Nephron (organoid): ENCODE measurements at regions not wholly inside any gene's neighbourhood (a gene's known extent, or its start where the extent isn't known, plus 50 kb on each side); places are given as distances from the start of the nearest gene placed in this dataset.
"Not testable (repeated sequence)": the region's sequence is repeated elsewhere in the genome, so short reads cannot be mapped to it uniquely, and the experiment has no call there.

Experiments
- H3K27ac Mint-ChIP-seq, 3 experiments: 2 replicates each; pipeline ENCODE4 v1.8.0; 2020; ENCODE audit warnings: mixed read lengths in 3 of 3, mild to moderate bottlenecking in 2 of 3, moderate library complexity in 1 of 3
- H3K27me3 Mint-ChIP-seq: 2 replicates; pipeline ENCODE4 v1.8.0; 2021; ENCODE audit warnings: low read depth, mild to moderate bottlenecking, moderate library complexity, mixed read lengths
- H3K36me3 Mint-ChIP-seq: 2 replicates; pipeline ENCODE4 v1.8.0; 2020; ENCODE audit warnings: low read depth, mixed read lengths
- H3K4me1 Mint-ChIP-seq: 2 replicates; pipeline ENCODE4 v1.8.0; 2020; ENCODE audit warnings: mixed read lengths
- H3K4me3 Mint-ChIP-seq, 3 experiments: 2 replicates each; pipeline ENCODE4 v1.8.0; 2020; ENCODE audit warnings: mild to moderate bottlenecking in 3 of 3, mixed read lengths in 3 of 3, moderate library complexity in 2 of 3
- H3K9me3 Mint-ChIP-seq: 2 replicates; pipeline ENCODE4 v1.8.0; 2020; ENCODE audit warnings: mixed read lengths
- CTCF ChIP-seq, 3 experiments: fragments of 200-600 bp; sonication (generic); IDR thresholded peaks; one replicate each; pipeline ENCODE4 v1.5.0; 2021; ENCODE audit warnings: antibody characterized with exemption in 3 of 3; ENCODE audit not compliant: unreplicated experiment in 3 of 3

DNA sequence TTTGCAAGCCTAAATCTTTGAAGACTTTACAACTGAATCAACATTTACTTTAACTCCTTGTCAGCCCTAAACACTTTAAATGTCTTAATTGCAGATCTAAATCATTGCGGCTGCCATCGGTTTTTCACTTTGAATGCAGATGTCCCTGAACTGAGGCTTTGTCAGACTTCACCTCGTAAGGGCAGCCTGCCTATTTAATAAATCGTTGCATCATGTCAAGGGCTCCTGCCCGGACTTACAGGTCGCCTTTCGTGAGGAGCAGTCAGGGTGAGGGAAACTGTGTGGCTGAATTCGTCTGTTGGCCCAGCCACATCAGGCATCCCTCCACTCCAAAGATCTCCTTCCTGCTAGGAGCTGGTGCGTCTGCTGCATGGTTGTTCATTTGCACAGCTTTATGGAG lies 368.2 kb upstream of the NPVF start:
- TF ChIP-seq CTCF (IDR thresholded peaks at IDR 0.05; ENCODE audit: unreplicated experiment in 3 of 3) = no peak
- Mint-ChIP-seq H3K4me3 (no peak overlapping the region), H3K27ac (peak overlapping the region in 2 of 3 experiments; percentile 72 to 75), H3K4me1 (peaks cover 11% of the 10 kb centered on the region), H3K27me3 (no peaks in the 10 kb centered on the region), H3K36me3 (no peaks in the 10 kb centered on the region), H3K9me3 (no peaks in the 10 kb centered on the region)

GRCh38 chr7:25597946-25598345 lies 369.7 kb upstream of the NPVF start:
- Mint-ChIP-seq H3K36me3 (no peaks in the 10 kb centered on the region), H3K27me3 (no peaks in the 10 kb centered on the region), H3K9me3 (no peaks in the 10 kb centered on the region), H3K27ac (no peak overlapping the region), H3K4me1 (peaks cover 6% of the 10 kb centered on the region), H3K4me3 (no peak overlapping the region)
- TF ChIP-seq CTCF (IDR thresholded peaks at IDR 0.05; ENCODE audit: unreplicated experiment in 3 of 3) = no peak

- H3K4me3 Mint-ChIP-seq = no peak overlapping the region
- TF ChIP-seq CTCF (IDR thresholded peaks at IDR 0.05; ENCODE audit: unreplicated experiment in 3 of 3) = no peak
- H3K27me3 Mint-ChIP-seq = no peaks in the 10 kb centered on the region
- H3K36me3 Mint-ChIP-seq = no peaks in the 10 kb centered on the region
- H3K27ac Mint-ChIP-seq = no peak overlapping the region
- no peaks in the 10 kb centered on the region for H3K9me3 Mint-ChIP-seq
- peaks cover 6% of the 10 kb centered on the region for H3K4me1 Mint-ChIP-seq
These were observed 370.5 kb upstream of the NPVF start for GRCh38 chr7:25598765-25599164.

GRCh38 chr7:25600262-25600920 lies 372.1 kb upstream of the NPVF start:
- H3K36me3 Mint-ChIP-seq = peaks cover 5% of the 10 kb centered on the region
- peaks cover 6% of the 10 kb centered on the region for H3K4me1 Mint-ChIP-seq
- H3K27me3 Mint-ChIP-seq = no peaks in the 10 kb centered on the region

GRCh38 chr7:25602730-25603426 lies 374.6 kb upstream of the NPVF start:
- H3K27me3 Mint-ChIP-seq, H3K9me3 Mint-ChIP-seq, H3K36me3 Mint-ChIP-seq, H3K4me1 Mint-ChIP-seq: not testable (repeated sequence)
- Mint-ChIP-seq H3K27ac (peak overlapping the region in 1 of 3 experiments; percentile 61), H3K4me3 (peak overlapping the region; percentile 72 to 79 (median 74))

More at GRCh38 chr7:25600262-25600920, 372.1 kb upstream of the NPVF start:
- H3K27ac Mint-ChIP-seq = peak overlapping the region; percentile 43 to 76 (median 56)
- no peak for TF ChIP-seq CTCF (IDR thresholded peaks at IDR 0.05; ENCODE audit: unreplicated experiment in 3 of 3)
- H3K9me3 Mint-ChIP-seq = peaks cover 3% of the 10 kb centered on the region
- no peak overlapping the region for H3K4me3 Mint-ChIP-seq

DNA sequence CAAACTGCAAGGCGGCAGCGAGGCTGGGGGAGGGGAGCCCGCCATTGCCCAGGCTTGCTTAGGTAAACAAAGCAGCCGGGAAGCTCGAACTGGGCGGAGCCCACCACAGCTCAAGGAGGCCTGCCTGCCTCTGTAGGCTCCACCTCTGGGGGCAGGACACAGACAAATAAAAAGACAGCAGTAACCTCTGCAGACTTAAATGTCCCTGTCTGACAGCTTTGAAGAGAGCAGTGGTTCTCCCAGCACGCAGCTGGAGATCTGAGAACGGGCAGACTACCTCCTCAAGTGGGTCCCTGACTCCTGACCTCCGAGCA lies 375.1 kb upstream of the NPVF start:
- not testable (repeated sequence) for H3K9me3 Mint-ChIP-seq, H3K36me3 Mint-ChIP-seq, H3K4me1 Mint-ChIP-seq, H3K27me3 Mint-ChIP-seq
- Mint-ChIP-seq H3K27ac (peak overlapping the region in 1 of 3 experiments; percentile 61), H3K4me3 (peak overlapping the region; percentile 72 to 79 (median 74))

- no peak overlapping the region for H3K27ac Mint-ChIP-seq
- H3K4me3 Mint-ChIP-seq = no peak overlapping the region
- TF ChIP-seq CTCF (IDR thresholded peaks at IDR 0.05; ENCODE audit: unreplicated experiment in 3 of 3) = no peak
- H3K9me3 Mint-ChIP-seq = peaks cover 35% of the 10 kb centered on the region
- peaks cover 18% of the 10 kb centered on the region for H3K36me3 Mint-ChIP-seq
- peaks cover 22% of the 10 kb centered on the region for H3K4me1 Mint-ChIP-seq
- H3K27me3 Mint-ChIP-seq = no peaks in the 10 kb centered on the region
These were observed 382.9 kb upstream of the NPVF start for GRCh38 chr7:25611196-25611595.
